ENCODE measurements at regions not wholly inside any gene's neighbourhood (a gene's known extent, or its start where the extent isn't known, plus 50 kb on each side); places are given as distances from the start of the nearest gene placed in this dataset.

DNA sequence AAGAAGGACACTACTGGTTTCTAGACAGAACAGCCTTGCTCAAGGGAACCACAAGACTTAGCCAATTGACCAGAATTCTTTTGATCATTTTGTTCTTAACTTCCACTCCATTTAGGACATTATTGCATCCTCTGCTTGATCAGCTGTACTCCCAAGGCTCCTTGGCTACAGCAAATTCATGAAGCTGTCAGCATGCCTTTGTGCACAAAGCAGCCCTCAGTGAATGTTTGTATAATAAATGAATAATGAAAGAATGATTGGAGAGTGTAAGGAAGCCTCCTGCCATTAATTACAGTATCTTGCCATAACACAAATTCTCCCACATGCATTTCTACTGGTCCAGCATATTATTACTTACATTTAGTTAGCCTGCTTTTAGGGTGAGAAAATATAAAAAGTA is 449.6 kb downstream of the SLCO4C1 start:
- Histone ChIP-seq H3K23ac (ENCODE audit: low read length) (no peak overlapping the region), H3K18ac (ENCODE audit: low read length) (no peak overlapping the region)
- no peak for DNase-seq

DNA sequence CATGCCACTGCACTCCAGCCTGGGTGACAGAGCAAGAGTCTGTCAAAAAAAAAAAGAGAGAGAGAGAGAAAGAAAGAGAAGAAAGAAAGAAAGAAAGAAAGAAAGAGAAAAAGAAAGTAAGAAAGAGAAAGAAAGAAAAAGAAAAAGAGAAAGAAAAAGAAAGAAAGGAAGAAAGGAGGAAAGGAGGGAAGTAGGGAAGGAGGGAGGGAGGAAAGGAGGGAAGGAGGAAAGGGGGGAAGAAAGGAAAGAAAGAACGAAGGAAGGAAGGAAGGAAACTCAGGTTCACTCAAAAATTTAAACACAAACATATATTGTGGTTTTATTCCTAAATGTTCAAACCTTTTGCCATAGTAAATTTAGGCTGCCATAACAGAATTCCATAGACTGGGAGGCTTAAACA is 453.0 kb downstream of the SLCO4C1 start:
- Histone ChIP-seq H3K9ac (ENCODE audit: low read length) (no peak overlapping the region), H3K27me3 (ENCODE audit: insufficient read depth, low read length, poor library complexity) (no peaks in the 10 kb centered on the region), H3K4ac (ENCODE audit: low read depth, low read length) (no peak overlapping the region), H3K36me3 (ENCODE audit: control insufficient read depth, insufficient read depth, low read length) (no peaks in the 10 kb centered on the region), H4K8ac (ENCODE audit: low read depth, low read length) (no peak overlapping the region), H3K79me2 (ENCODE audit: control insufficient read depth, insufficient read depth, low read length) (no peaks in the 10 kb centered on the region), H3K23ac (ENCODE audit: low read length) (no peak overlapping the region), H2AK5ac (ENCODE audit: low read length) (no peak overlapping the region), H4K5ac (ENCODE audit: low read length) (no peak overlapping the region), H3K4me2 (ENCODE audit: low read length) (no peak overlapping the region), H2BK15ac (replicated peaks; ENCODE audit: low read depth) (no peak overlapping the region), H3K56ac (ENCODE audit: low read length) (no peak overlapping the region), H2BK120ac (ENCODE audit: low read depth, low read length) (no peak overlapping the region), H3K27ac (ENCODE audit: low read depth, low read length) (no peak overlapping the region), H3K4me3 (ENCODE audit: low read length) (no peak overlapping the region), H2BK5ac (ENCODE audit: low read length) (no peak overlapping the region), H3K4me1 (ENCODE audit: control insufficient read depth, low read depth, low read length) (no peaks in the 10 kb centered on the region), H3K18ac (ENCODE audit: low read length) (no peak overlapping the region), H3K79me1 (ENCODE audit: low read length) (no peaks in the 10 kb centered on the region)
- DNase-seq = no peak
- WGBS (ENCODE audit: extremely low coverage, insufficient coverage, low lambda C conversion rate) = no CpG with 5 or more reads among the region's 1 CpG

More for the DNA sequence above, 449.6 kb downstream of the SLCO4C1 start:
- Histone ChIP-seq H3K9ac (ENCODE audit: low read length) (no peak overlapping the region), H2AK5ac (ENCODE audit: low read length) (no peak overlapping the region), H3K4me3 (ENCODE audit: low read length) (no peak overlapping the region), H3K27ac (ENCODE audit: low read depth, low read length) (no peak overlapping the region), H3K4ac (ENCODE audit: low read depth, low read length) (no peak overlapping the region), H2BK120ac (ENCODE audit: low read depth, low read length) (no peak overlapping the region), H3K27me3 (ENCODE audit: insufficient read depth, low read length, poor library complexity) (no peaks in the 10 kb centered on the region), H2BK15ac (replicated peaks; ENCODE audit: low read depth) (no peak overlapping the region), H3K36me3 (ENCODE audit: control insufficient read depth, insufficient read depth, low read length) (no peaks in the 10 kb centered on the region), H3K4me2 (ENCODE audit: low read length) (no peak overlapping the region), H3K4me1 (ENCODE audit: control insufficient read depth, low read depth, low read length) (no peaks in the 10 kb centered on the region), H4K5ac (ENCODE audit: low read length) (no peak overlapping the region), H2BK5ac (ENCODE audit: low read length) (no peak overlapping the region), H4K8ac (ENCODE audit: low read depth, low read length) (no peak overlapping the region), H3K79me2 (ENCODE audit: control insufficient read depth, insufficient read depth, low read length) (no peaks in the 10 kb centered on the region), H3K79me1 (ENCODE audit: low read length) (no peaks in the 10 kb centered on the region), H3K56ac (ENCODE audit: low read length) (no peak overlapping the region)

DNA sequence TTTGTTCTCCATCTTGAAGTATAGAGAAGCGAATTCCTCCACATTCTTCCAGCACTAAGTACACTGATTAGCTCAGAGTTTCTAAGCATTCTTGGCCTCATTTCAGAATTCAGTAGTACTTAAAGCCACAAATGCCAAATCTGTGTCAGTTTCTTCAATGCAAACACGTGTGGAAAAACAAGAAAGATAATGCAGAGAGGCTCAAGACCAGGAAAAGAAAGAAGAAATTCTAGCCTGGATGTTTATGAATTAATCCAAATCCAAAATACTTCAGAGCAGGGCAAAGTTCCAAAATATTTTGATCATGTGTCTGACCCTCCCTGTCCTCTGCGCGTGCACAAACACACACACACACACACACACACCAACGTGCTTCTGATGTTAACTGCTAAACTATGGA is 457.6 kb downstream of the SLCO4C1 start:
- Histone ChIP-seq H3K79me2 (ENCODE audit: control insufficient read depth, insufficient read depth, low read length) (no peaks in the 10 kb centered on the region), H3K4me2 (ENCODE audit: low read length) (no peak overlapping the region), H2BK120ac (ENCODE audit: low read depth, low read length) (no peak overlapping the region), H2AK5ac (ENCODE audit: low read length) (no peak overlapping the region), H3K9ac (ENCODE audit: low read length) (no peak overlapping the region), H3K18ac (ENCODE audit: low read length) (no peak overlapping the region), H3K79me1 (ENCODE audit: low read length) (no peaks in the 10 kb centered on the region), H3K23ac (ENCODE audit: low read length) (no peak overlapping the region), H4K8ac (ENCODE audit: low read depth, low read length) (no peak overlapping the region), H3K4me1 (ENCODE audit: control insufficient read depth, low read depth, low read length) (no peaks in the 10 kb centered on the region), H3K4me3 (ENCODE audit: low read length) (no peak overlapping the region), H3K36me3 (ENCODE audit: control insufficient read depth, insufficient read depth, low read length) (no peaks in the 10 kb centered on the region), H3K4ac (ENCODE audit: low read depth, low read length) (no peak overlapping the region), H2BK15ac (replicated peaks; ENCODE audit: low read depth) (no peak overlapping the region), H3K27me3 (ENCODE audit: insufficient read depth, low read length, poor library complexity) (no peaks in the 10 kb centered on the region), H3K56ac (ENCODE audit: low read length) (no peak overlapping the region), H2BK5ac (ENCODE audit: low read length) (no peak overlapping the region), H4K5ac (ENCODE audit: low read length) (no peak overlapping the region), H3K27ac (ENCODE audit: low read depth, low read length) (no peak overlapping the region)
- no peak for DNase-seq
- WGBS (ENCODE audit: extremely low coverage, insufficient coverage, low lambda C conversion rate) = no CpG with 5 or more reads among the region's 5 CpGs

DNA sequence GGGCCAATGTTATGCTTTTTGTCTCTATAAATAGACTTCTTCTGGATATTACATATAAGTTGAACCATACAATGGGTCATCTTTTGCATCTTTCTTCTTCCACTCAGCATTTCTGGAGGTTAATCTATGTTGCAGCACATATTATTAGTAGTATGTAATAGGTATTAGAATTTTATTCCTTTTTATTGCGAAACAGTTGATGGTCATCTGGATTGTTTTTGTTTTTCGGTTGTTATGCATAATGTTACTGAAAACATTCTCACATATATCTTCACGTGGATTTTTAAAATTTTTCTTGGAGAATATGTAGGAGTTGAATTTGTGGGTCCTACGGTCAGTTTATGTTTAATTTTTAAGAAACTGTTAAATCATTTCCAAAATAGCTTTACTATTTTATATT is 466.8 kb downstream of the SLCO4C1 start:
- no peak overlapping the region for H2AK5ac ChIP-seq (ENCODE audit: low read length)
- no peak overlapping the region for H3K27ac ChIP-seq (ENCODE audit: low read depth, low read length)
- H4K8ac ChIP-seq (ENCODE audit: low read depth, low read length) = no peak overlapping the region
- no peak overlapping the region for H3K4me2 ChIP-seq (ENCODE audit: low read length)
- H3K27me3 ChIP-seq (ENCODE audit: insufficient read depth, low read length, poor library complexity) = no peaks in the 10 kb centered on the region
- H3K9ac ChIP-seq (ENCODE audit: low read length) = no peak overlapping the region
- H3K4ac ChIP-seq (ENCODE audit: low read depth, low read length) = no peak overlapping the region
- H3K36me3 ChIP-seq (ENCODE audit: control insufficient read depth, insufficient read depth, low read length) = no peaks in the 10 kb centered on the region
- H2BK120ac ChIP-seq (ENCODE audit: low read depth, low read length) = no peak overlapping the region
- DNase-seq = no peak
- H3K79me1 ChIP-seq (ENCODE audit: low read length) = no peaks in the 10 kb centered on the region
- no peak overlapping the region for H3K18ac ChIP-seq (ENCODE audit: low read length)
- H3K4me3 ChIP-seq (ENCODE audit: low read length) = no peak overlapping the region
- no peaks in the 10 kb centered on the region for H3K4me1 ChIP-seq (ENCODE audit: control insufficient read depth, low read depth, low read length)
- no peak overlapping the region for H3K56ac ChIP-seq (ENCODE audit: low read length)
- H3K79me2 ChIP-seq (ENCODE audit: control insufficient read depth, insufficient read depth, low read length) = no peaks in the 10 kb centered on the region
- no peak overlapping the region for H2BK15ac ChIP-seq (replicated peaks; ENCODE audit: low read depth)
- no peak overlapping the region for H3K23ac ChIP-seq (ENCODE audit: low read length)
- H2BK5ac ChIP-seq (ENCODE audit: low read length) = no peak overlapping the region
- WGBS (ENCODE audit: extremely low coverage, insufficient coverage, low lambda C conversion rate) = 100% methylated on average over 1 of the region's 4 CpGs
- no peak overlapping the region for H4K5ac ChIP-seq (ENCODE audit: low read length)

DNA sequence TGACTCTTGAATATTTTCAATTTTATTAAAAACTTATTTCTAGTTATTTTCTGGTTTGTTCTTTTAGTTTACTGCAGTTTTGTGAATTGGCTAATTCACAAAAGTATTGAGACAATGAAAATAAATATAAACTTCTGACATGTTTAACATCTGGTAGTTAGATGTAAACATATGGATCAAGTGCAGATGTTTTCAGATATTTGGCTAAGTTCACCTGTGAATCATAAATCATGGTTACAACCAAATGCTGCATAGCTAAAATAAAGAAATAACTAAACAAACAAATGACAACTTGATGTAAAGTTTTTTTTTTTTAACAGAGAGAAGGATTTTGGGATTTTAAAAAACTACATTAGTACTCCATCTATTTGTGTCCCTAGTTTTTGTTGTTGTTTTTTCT is 484.6 kb downstream of the SLCO4C1 start:
- Histone ChIP-seq H3K56ac (ENCODE audit: low read length) (no peak overlapping the region), H3K79me1 (ENCODE audit: low read length) (no peaks in the 10 kb centered on the region)

DNA sequence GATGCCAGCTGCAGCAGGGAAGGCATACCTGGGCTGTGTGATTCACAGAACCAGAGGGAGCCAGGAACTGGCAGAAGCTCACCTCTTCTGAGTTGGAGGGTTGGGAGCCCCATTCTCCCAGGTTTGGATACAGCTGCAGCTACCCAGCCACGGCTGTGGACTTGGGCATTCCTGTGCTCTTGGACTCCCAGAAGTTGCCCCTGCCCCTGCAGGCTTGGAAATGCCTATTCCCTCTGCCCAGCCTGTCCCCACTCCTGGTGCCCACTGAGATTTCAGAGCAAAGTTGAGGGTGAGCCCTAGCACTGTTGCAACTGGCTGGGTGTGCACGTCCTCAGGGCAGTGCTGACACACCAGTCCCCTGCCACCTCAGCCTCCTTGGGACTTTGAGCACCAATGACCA is 489.7 kb downstream of the SLCO4C1 start:
- no peak overlapping the region for H2BK15ac ChIP-seq (replicated peaks; ENCODE audit: low read depth)
- H3K23ac ChIP-seq (ENCODE audit: low read length) = no peak overlapping the region
- H3K4me1 ChIP-seq (ENCODE audit: control insufficient read depth, low read depth, low read length) = no peaks in the 10 kb centered on the region
- H3K27me3 ChIP-seq (ENCODE audit: insufficient read depth, low read length, poor library complexity) = no peaks in the 10 kb centered on the region
- DNase-seq = no peak
- no peaks in the 10 kb centered on the region for H3K79me2 ChIP-seq (ENCODE audit: control insufficient read depth, insufficient read depth, low read length)
- H2BK5ac ChIP-seq (ENCODE audit: low read length) = no peak overlapping the region
- no peak overlapping the region for H3K4ac ChIP-seq (ENCODE audit: low read depth, low read length)
- H3K27ac ChIP-seq (ENCODE audit: low read depth, low read length) = no peak overlapping the region
- no CpG with 5 or more reads among the region's 2 CpGs for whole genome bisulfite sequencing (ENCODE audit: extremely low coverage, insufficient coverage, low lambda C conversion rate)
- H3K79me1 ChIP-seq (ENCODE audit: low read length) = no peaks in the 10 kb centered on the region
- no peak overlapping the region for H3K9ac ChIP-seq (ENCODE audit: low read length)
- H3K36me3 ChIP-seq (ENCODE audit: control insufficient read depth, insufficient read depth, low read length) = no peaks in the 10 kb centered on the region
- no peak overlapping the region for H4K8ac ChIP-seq (ENCODE audit: low read depth, low read length)
- H2AK5ac ChIP-seq (ENCODE audit: low read length) = no peak overlapping the region
- H2BK120ac ChIP-seq (ENCODE audit: low read depth, low read length) = no peak overlapping the region
- H3K18ac ChIP-seq (ENCODE audit: low read length) = no peak overlapping the region
- no peak overlapping the region for H4K5ac ChIP-seq (ENCODE audit: low read length)
- H3K4me3 ChIP-seq (ENCODE audit: low read length) = no peak overlapping the region
- H3K56ac ChIP-seq (ENCODE audit: low read length) = no peak overlapping the region
- no peak overlapping the region for H3K4me2 ChIP-seq (ENCODE audit: low read length)

More for the DNA sequence above, 484.6 kb downstream of the SLCO4C1 start:
- Histone ChIP-seq H3K9ac (ENCODE audit: low read length) (no peak overlapping the region), H3K79me2 (ENCODE audit: control insufficient read depth, insufficient read depth, low read length) (no peaks in the 10 kb centered on the region), H2AK5ac (ENCODE audit: low read length) (no peak overlapping the region), H3K4me2 (ENCODE audit: low read length) (no peak overlapping the region), H3K36me3 (ENCODE audit: control insufficient read depth, insufficient read depth, low read length) (no peaks in the 10 kb centered on the region), H3K4me1 (ENCODE audit: control insufficient read depth, low read depth, low read length) (no peaks in the 10 kb centered on the region), H2BK120ac (ENCODE audit: low read depth, low read length) (no peak overlapping the region), H4K8ac (ENCODE audit: low read depth, low read length) (no peak overlapping the region), H3K4ac (ENCODE audit: low read depth, low read length) (no peak overlapping the region), H3K4me3 (ENCODE audit: low read length) (no peak overlapping the region), H2BK15ac (replicated peaks; ENCODE audit: low read depth) (no peak overlapping the region), H4K5ac (ENCODE audit: low read length) (no peak overlapping the region), H3K18ac (ENCODE audit: low read length) (no peak overlapping the region), H2BK5ac (ENCODE audit: low read length) (no peak overlapping the region), H3K27me3 (ENCODE audit: insufficient read depth, low read length, poor library complexity) (no peaks in the 10 kb centered on the region), H3K27ac (ENCODE audit: low read depth, low read length) (no peak overlapping the region), H3K23ac (ENCODE audit: low read length) (no peak overlapping the region)
- DNase-seq = no peak

All from mesendoderm (in vitro differentiated cells).